Gastroesophageal sphincter (tissue), 3 donors: ENCODE measurements at regions not wholly inside any gene's neighbourhood (a gene's known extent, or its start where the extent isn't known, plus 50 kb on each side); places are given as distances from the start of the nearest gene placed in this dataset.

ENCODE experiments used
- CTCF ChIP-seq, 4 experiments: fragments of 200-600 bp in 2 of 4; fragments of 450-650 bp in 2 of 4; sonication (generic) in 1 of 4; IDR thresholded peaks; one replicate each; pipeline ENCODE4 v1.5.1; 2017 to 2019; ENCODE audit warnings: antibody characterized with exemption in 4 of 4, mild to moderate bottlenecking in 2 of 4, moderate library complexity in 2 of 4
- POLR2A ChIP-seq, 2 donors: fragments of 450-650 bp; IDR thresholded peaks; one replicate each; pipeline ENCODE4 v1.6.1; 2017; ENCODE audit warnings: antibody characterized with exemption in 2 of 2, mild to moderate bottlenecking in 2 of 2, moderate library complexity in 1 of 2
- POLR2AphosphoS5 ChIP-seq: sonication (generic); formaldehyde crosslinking; IDR thresholded peaks from one replicate; pipeline ENCODE4 v1.6.1; 2017; ENCODE audit warnings: antibody characterized with exemption

DNA sequence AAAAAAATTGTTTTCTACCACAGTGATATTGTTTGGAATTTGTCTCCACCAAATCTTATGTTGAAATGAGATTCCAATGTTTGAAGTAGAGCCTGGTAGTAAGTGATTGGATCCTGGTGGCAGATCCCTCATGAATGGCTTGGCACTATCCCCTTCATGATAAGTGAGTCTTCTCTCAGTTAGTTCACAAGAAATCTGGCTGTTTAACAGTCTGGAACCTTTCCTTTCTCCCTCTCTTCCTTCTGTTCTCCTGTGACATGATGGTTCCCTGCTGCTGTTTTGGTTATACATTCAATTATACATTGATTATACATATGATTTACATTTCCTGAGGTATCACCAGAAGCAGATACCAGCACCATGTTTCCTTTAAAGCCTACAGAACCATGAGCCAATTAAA, 442.2 kb downstream of the SLC6A15 start:
- TF ChIP-seq CTCF (IDR thresholded peaks at IDR 0.05) (no peak), POLR2A (IDR thresholded peaks at IDR 0.05) (no peak), POLR2AphosphoS5 (no peak)
